Lower leg skin (tissue), 3 donors: ENCODE measurements at regions not wholly inside any gene's neighbourhood (a gene's known extent, or its start where the extent isn't known, plus 50 kb on each side); places are given as distances from the start of the nearest gene placed in this dataset.

Experiments
- POLR2A ChIP-seq, 2 donors: fragments of 450-650 bp; IDR thresholded peaks; one replicate each; pipeline ENCODE4 v1.6.1; 2016 to 2017; ENCODE audit warnings: antibody characterized with exemption in 2 of 2, mild to moderate bottlenecking in 1 of 2, moderate library complexity in 1 of 2
- TF ChIP-seq, protein P1 (sequence below), 3 donors: fragments of 450-650 bp; IDR thresholded peaks; one replicate each; pipeline ENCODE4 v1.5.1; 2016; ENCODE audit warnings: antibody characterized with exemption in 3 of 3, mild to moderate bottlenecking in 3 of 3, moderate library complexity in 2 of 3

DNA sequence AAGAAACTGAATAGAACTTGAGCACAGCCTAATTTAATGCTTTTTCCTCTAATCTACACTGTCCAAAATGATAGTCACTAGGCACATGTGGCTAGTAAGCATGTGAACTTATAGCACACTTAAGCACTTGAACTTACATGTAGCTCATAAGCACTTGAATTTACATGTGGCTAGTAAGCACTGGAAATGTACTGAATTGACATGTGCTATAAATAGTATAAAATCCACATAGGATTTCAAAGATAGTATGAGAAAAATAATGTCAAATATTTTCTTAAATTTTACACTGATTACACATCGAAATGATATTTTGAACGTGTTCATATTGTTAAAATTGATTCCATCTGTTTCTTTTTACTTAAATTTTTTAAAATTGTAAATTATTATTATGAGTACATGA lies 167.3 kb downstream of the CARTPT start:
- TF ChIP-seq, protein P1, sequence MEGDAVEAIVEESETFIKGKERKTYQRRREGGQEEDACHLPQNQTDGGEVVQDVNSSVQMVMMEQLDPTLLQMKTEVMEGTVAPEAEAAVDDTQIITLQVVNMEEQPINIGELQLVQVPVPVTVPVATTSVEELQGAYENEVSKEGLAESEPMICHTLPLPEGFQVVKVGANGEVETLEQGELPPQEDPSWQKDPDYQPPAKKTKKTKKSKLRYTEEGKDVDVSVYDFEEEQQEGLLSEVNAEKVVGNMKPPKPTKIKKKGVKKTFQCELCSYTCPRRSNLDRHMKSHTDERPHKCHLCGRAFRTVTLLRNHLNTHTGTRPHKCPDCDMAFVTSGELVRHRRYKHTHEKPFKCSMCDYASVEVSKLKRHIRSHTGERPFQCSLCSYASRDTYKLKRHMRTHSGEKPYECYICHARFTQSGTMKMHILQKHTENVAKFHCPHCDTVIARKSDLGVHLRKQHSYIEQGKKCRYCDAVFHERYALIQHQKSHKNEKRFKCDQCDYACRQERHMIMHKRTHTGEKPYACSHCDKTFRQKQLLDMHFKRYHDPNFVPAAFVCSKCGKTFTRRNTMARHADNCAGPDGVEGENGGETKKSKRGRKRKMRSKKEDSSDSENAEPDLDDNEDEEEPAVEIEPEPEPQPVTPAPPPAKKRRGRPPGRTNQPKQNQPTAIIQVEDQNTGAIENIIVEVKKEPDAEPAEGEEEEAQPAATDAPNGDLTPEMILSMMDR (IDR thresholded peaks at IDR 0.05) = no peak
- no peak for TF ChIP-seq POLR2A (IDR thresholded peaks at IDR 0.05)
